Left lobe of liver (tissue), 2 donors: ENCODE measurements at regions not wholly inside any gene's neighbourhood (a gene's known extent, or its start where the extent isn't known, plus 50 kb on each side); places are given as distances from the start of the nearest gene placed in this dataset.

Experiments used
- ATAC-seq: fragments of 200-7000 bp; cut with Tn5 transposase; one replicate; pipeline ENCODE4 v1.9.1; 2020; ENCODE audit warnings: mild to moderate bottlenecking, moderate library complexity
- DNase-seq: peaks from one replicate; pipeline ENCODE4 v3.0.0-alpha.2; 2020; ENCODE audit warnings: low spot score
- donor health status: DM: no; HTN: no; CAD: no; lungs with moderate emphysema.
- donor health status: DM: no; HTN: yes; CAD: no.

- DNase-seq (no peak), ATAC-seq (no peak)
These were observed 139.9 kb upstream of the IGSF21 start for GRCh38 chr1:17967623-17968255.

GRCh38 chr1:17970757-17971156, 136.8 kb upstream of the IGSF21 start:
- DNase-seq (no peak), ATAC-seq (no peak)

- ATAC-seq (no peak), DNase-seq (no peak)
These were observed 133.9 kb upstream of the IGSF21 start for GRCh38 chr1:17973694-17974093.

- ATAC-seq, result peak; percentile 34
- DNase-seq, result no peak
These were observed 130.7 kb upstream of the IGSF21 start for GRCh38 chr1:17976854-17977253.

GRCh38 chr1:17978016-17978415, 129.6 kb upstream of the IGSF21 start:
- ATAC-seq (no peak), DNase-seq (no peak)

- no peak for DNase-seq
- ATAC-seq, result no peak
These were observed 127.8 kb upstream of the IGSF21 start for GRCh38 chr1:17979815-17980214.

- ATAC-seq (no peak), DNase-seq (no peak)
These were observed 125.4 kb upstream of the IGSF21 start for GRCh38 chr1:17982197-17982596.

- DNase-seq, result no peak
- ATAC-seq, result peak; percentile 84
These were observed 123.0 kb upstream of the IGSF21 start for GRCh38 chr1:17984583-17984982.

- no peak for DNase-seq
- ATAC-seq, result no peak
These were observed 121.4 kb upstream of the IGSF21 start for GRCh38 chr1:17986156-17986555.

GRCh38 chr1:17990401-17990800, 117.2 kb upstream of the IGSF21 start:
- DNase-seq (no peak), ATAC-seq (no peak)

GRCh38 chr1:17991996-17992395, 115.6 kb upstream of the IGSF21 start:
- no peak for ATAC-seq
- DNase-seq, result no peak

GRCh38 chr1:17992800-17993199, 114.8 kb upstream of the IGSF21 start:
- no peak for DNase-seq
- ATAC-seq, result no peak

GRCh38 chr1:17994046-17994445, 113.6 kb upstream of the IGSF21 start:
- DNase-seq, result peak; percentile 94

GRCh38 chr1:17995480-17995879, 112.1 kb upstream of the IGSF21 start:
- DNase-seq, result no peak
- no peak for ATAC-seq

More at GRCh38 chr1:17994046-17994445, 113.6 kb upstream of the IGSF21 start:
- peak; percentile 97 for ATAC-seq

GRCh38 chr1:17998889-17999288, 108.7 kb upstream of the IGSF21 start:
- no peak for DNase-seq
- ATAC-seq, result no peak

- DNase-seq (no peak), ATAC-seq (no peak)
These were observed 107.7 kb upstream of the IGSF21 start for GRCh38 chr1:17999884-18000283.

GRCh38 chr1:18001725-18002124, 105.9 kb upstream of the IGSF21 start:
- ATAC-seq (no peak), DNase-seq (no peak)

- DNase-seq (no peak), ATAC-seq (peak; percentile 79)
These were observed 103.3 kb upstream of the IGSF21 start for GRCh38 chr1:18004278-18004677.

GRCh38 chr1:18005238-18005637, 102.4 kb upstream of the IGSF21 start:
- DNase-seq, result no peak
- no peak for ATAC-seq

GRCh38 chr1:18007391-18008041, 100.1 kb upstream of the IGSF21 start:
- DNase-seq, result no peak
- no peak for ATAC-seq

GRCh38 chr1:18008081-18008480, 99.5 kb upstream of the IGSF21 start:
- DNase-seq (no peak), ATAC-seq (no peak)

- ATAC-seq (no peak), DNase-seq (no peak)
These were observed 98.5 kb upstream of the IGSF21 start for GRCh38 chr1:18009055-18009454.

GRCh38 chr1:18009478-18009961, 98.1 kb upstream of the IGSF21 start:
- no peak for ATAC-seq
- no peak for DNase-seq
